Kidney (tissue), 13 donors: ENCODE measurements at regions not wholly inside any gene's neighbourhood (a gene's known extent, or its start where the extent isn't known, plus 50 kb on each side); places are given as distances from the start of the nearest gene placed in this dataset.

ENCODE experiments used
- DNase-seq, 5 donors: peaks; one replicate each; pipeline ENCODE4 v3.0.0-alpha.2; 2013 to 2020
- FAIRE-seq: peaks from 2 replicates; lab custom pipeline; 2012; peaks lifted over from hg19 to GRCh38; lab: Jason Lieb, UNC
- H3K27ac ChIP-seq, 2 donors: one replicate each; pipeline ENCODE4 v1.7.0; 2013; ENCODE audit warnings: low read depth in 2 of 2, low read length in 2 of 2, inconsistent platforms in 1 of 2
- H3K27me3 ChIP-seq: one replicate; pipeline ENCODE4 v1.7.1; 2013; ENCODE audit warnings: low read length, inconsistent platforms; ENCODE audit not compliant: control insufficient read depth, insufficient read depth
- H3K36me3 ChIP-seq, 3 donors: one replicate each; pipeline versions ENCODE4 v1.7.0 to v1.7.1; 2013; ENCODE audit warnings: low read length in 3 of 3, control low read depth in 1 of 3, inconsistent platforms in 1 of 3; ENCODE audit not compliant: insufficient read depth in 3 of 3, control insufficient read depth in 2 of 3
- H3K4me1 ChIP-seq, 3 donors: one replicate each; pipeline versions ENCODE4 v1.7.0 to v1.7.1; 2013; ENCODE audit warnings: low read length in 3 of 3, inconsistent platforms in 1 of 3, low read depth in 1 of 3; ENCODE audit not compliant: control insufficient read depth in 2 of 3, insufficient read depth in 2 of 3
- H3K4me3 ChIP-seq, 3 donors: one replicate each; pipeline versions ENCODE4 v1.7.0 to v1.8.1; 2013; ENCODE audit warnings: low read length in 3 of 3, control low read depth in 1 of 3, inconsistent platforms in 1 of 3
- H3K9ac ChIP-seq, 3 donors: one replicate each; pipeline versions ENCODE4 v1.7.0 to v1.7.1; 2013; ENCODE audit warnings: low read length in 3 of 3, control low read depth in 1 of 3, inconsistent platforms in 1 of 3
- H3K9me3 ChIP-seq, 3 donors: one replicate each; pipeline versions ENCODE4 v1.7.0 to v1.7.1; 2013; ENCODE audit warnings: low read length in 3 of 3, control low read depth in 1 of 3, inconsistent platforms in 1 of 3; ENCODE audit not compliant: control insufficient read depth in 2 of 3, insufficient read depth in 1 of 3
- CTCF ChIP-seq: IDR thresholded peaks from 3 replicates; pipeline ENCODE4 v1.5.1; 2012; ENCODE audit warnings: mild to moderate bottlenecking, moderate library complexity, borderline replicate concordance; ENCODE audit not compliant: insufficient read depth; ENCODE audit errors: extremely low read depth
- intact Hi-C: fragments of 100-400 bp; cut with DNase I; formaldehyde crosslinking; loops from one replicate; pipeline ENCODE4 v1.11.1; 2022
- donor health status: control.
- donor health status: control.
- donor health status: control.
- donor health status: control.
- donor health status: control.
- donor health status: DM: yes; HTN: yes; CAD: no.
- donor health status: Normal renal cell carcinoma (clear cell type).

GRCh38 chr9:29826421-29826820, 2253.1 kb upstream of the C9orf72 start:
- no peak overlapping the region for H3K9ac ChIP-seq
- no peak for FAIRE-seq
- no peaks in the 10 kb centered on the region for H3K9me3 ChIP-seq
- TF ChIP-seq CTCF, result no peak
- H3K27me3 ChIP-seq, result no peaks in the 10 kb centered on the region
- peak in 1 of 5 donors; percentile 60 for DNase-seq
- no peak overlapping the region for H3K27ac ChIP-seq
- no peaks in the 10 kb centered on the region for H3K4me1 ChIP-seq
- intact Hi-C loops, result no loop called here
- no peaks in the 10 kb centered on the region for H3K36me3 ChIP-seq
- H3K4me3 ChIP-seq, result no peak overlapping the region

GRCh38 chr9:29830821-29831220, 2257.5 kb upstream of the C9orf72 start:
- no peak overlapping the region for H3K9ac ChIP-seq
- H3K36me3 ChIP-seq, result no peaks in the 10 kb centered on the region
- peak; percentile 34 for TF ChIP-seq CTCF
- intact Hi-C loops, result no loop called here
- peak in 4 of 5 donors; percentile 40 to 80 (median 52) for DNase-seq
- H3K27ac ChIP-seq, result no peak overlapping the region
- no peaks in the 10 kb centered on the region for H3K27me3 ChIP-seq
- no peak for FAIRE-seq
- no peak overlapping the region for H3K4me3 ChIP-seq
- no peaks in the 10 kb centered on the region for H3K4me1 ChIP-seq
- H3K9me3 ChIP-seq, result no peaks in the 10 kb centered on the region

GRCh38 chr9:29838491-29839020, 2265.3 kb upstream of the C9orf72 start:
- intact Hi-C loops, result no loop called here
- Histone ChIP-seq H3K4me3 (no peak overlapping the region), H3K9ac (no peak overlapping the region), H3K4me1 (no peaks in the 10 kb centered on the region), H3K27ac (no peak overlapping the region), H3K27me3 (no peaks in the 10 kb centered on the region), H3K36me3 (no peaks in the 10 kb centered on the region), H3K9me3 (no peaks in the 10 kb centered on the region)
- FAIRE-seq, result no peak
- DNase-seq, result peak in 2 of 5 donors; percentile 3 to 37
- TF ChIP-seq CTCF, result no peak

GRCh38 chr9:29844251-29844650, 2271.0 kb upstream of the C9orf72 start:
- H3K4me1 ChIP-seq, result no peaks in the 10 kb centered on the region
- intact Hi-C loops, result no loop called here
- DNase-seq (no peak), FAIRE-seq (no peak)
- H3K9me3 ChIP-seq, result no peaks in the 10 kb centered on the region
- no peaks in the 10 kb centered on the region for H3K27me3 ChIP-seq
- no peak overlapping the region for H3K9ac ChIP-seq
- no peaks in the 10 kb centered on the region for H3K36me3 ChIP-seq
- no peak for TF ChIP-seq CTCF
- H3K27ac ChIP-seq, result no peak overlapping the region
- H3K4me3 ChIP-seq, result no peak overlapping the region
